ENCODE measurements at regions not wholly inside any gene's neighbourhood (a gene's known extent, or its start where the extent isn't known, plus 50 kb on each side); places are given as distances from the start of the nearest gene placed in this dataset.
"Not testable (repeated sequence)": the region's sequence is repeated elsewhere in the genome, so short reads cannot be mapped to it uniquely, and the experiment has no call there.

- Histone ChIP-seq H3K27me3 (no peaks in the 10 kb centered on the region), H3K27ac (no peak overlapping the region), H3K4me1 (no peaks in the 10 kb centered on the region), H3K9me3 (no peaks in the 10 kb centered on the region), H3K4me3 (no peak overlapping the region), H3K36me3 (no peaks in the 10 kb centered on the region)
- intact Hi-C loops (cut with DNase I; ENCODE audit: low total_unique reads) = no loop called here
- no peak for DNase-seq (ENCODE audit: low spot score in 2 of 2)
- TF ChIP-seq, protein P1, sequence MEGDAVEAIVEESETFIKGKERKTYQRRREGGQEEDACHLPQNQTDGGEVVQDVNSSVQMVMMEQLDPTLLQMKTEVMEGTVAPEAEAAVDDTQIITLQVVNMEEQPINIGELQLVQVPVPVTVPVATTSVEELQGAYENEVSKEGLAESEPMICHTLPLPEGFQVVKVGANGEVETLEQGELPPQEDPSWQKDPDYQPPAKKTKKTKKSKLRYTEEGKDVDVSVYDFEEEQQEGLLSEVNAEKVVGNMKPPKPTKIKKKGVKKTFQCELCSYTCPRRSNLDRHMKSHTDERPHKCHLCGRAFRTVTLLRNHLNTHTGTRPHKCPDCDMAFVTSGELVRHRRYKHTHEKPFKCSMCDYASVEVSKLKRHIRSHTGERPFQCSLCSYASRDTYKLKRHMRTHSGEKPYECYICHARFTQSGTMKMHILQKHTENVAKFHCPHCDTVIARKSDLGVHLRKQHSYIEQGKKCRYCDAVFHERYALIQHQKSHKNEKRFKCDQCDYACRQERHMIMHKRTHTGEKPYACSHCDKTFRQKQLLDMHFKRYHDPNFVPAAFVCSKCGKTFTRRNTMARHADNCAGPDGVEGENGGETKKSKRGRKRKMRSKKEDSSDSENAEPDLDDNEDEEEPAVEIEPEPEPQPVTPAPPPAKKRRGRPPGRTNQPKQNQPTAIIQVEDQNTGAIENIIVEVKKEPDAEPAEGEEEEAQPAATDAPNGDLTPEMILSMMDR (IDR thresholded peaks at IDR 0.05) = no peak
- TF ChIP-seq POLR2A (IDR thresholded peaks at IDR 0.05) = no peak
- TF ChIP-seq POLR2AphosphoS5 (IDR thresholded peaks at IDR 0.05) = no peak
These were observed 57.4 kb upstream of the ACBD5 start for GRCh38 chr10:27297844-27298521.

GRCh38 chr10:27296285-27296684 lies 55.7 kb upstream of the ACBD5 start:
- H3K27ac ChIP-seq; intact Hi-C loops (cut with DNase I; ENCODE audit: low total_unique reads); H3K4me1 ChIP-seq; H3K36me3 ChIP-seq; H3K4me3 ChIP-seq; H3K27me3 ChIP-seq; H3K9me3 ChIP-seq; DNase-seq (ENCODE audit: low spot score in 2 of 2): not testable (repeated sequence)

DNA sequence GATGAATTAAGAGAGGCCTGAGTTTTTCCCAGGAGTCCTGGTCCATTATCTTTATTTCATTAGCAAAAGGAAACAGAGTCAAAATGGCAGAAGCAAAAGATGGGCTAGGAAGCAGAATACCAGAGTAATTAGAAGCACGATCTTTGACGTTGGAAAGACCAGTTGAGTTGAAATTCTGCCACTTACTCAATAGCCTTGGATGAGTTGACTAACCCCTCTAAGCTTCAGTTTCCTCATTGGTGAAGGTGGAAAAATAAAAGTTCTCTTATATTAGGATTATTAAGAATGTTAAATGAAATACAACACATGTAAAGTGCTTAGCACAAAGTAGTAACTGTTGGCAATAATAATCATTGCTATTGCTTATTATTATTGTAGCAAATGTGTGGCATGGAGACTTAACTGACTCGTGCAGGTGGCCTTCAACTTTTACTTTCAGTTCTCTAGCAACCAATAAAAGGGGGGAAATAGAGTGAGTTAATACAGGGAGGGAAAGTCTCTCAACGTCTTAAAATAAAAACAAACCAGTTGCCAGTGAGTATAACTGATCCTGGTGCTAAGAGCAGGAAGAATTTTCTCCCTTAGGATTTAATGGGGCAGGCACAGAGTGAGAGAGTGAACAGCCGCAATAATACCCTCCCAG lies 50.8 kb upstream of the ACBD5 start:
- H3K36me3 ChIP-seq; H3K9me3 ChIP-seq; H3K4me3 ChIP-seq; H3K27me3 ChIP-seq; H3K4me1 ChIP-seq; DNase-seq (ENCODE audit: low spot score in 2 of 2); H3K27ac ChIP-seq; intact Hi-C loops (cut with DNase I; ENCODE audit: low total_unique reads): not testable (repeated sequence)
